DND-41 (cell line): ENCODE measurements at regions not wholly inside any gene's neighbourhood (a gene's known extent, or its start where the extent isn't known, plus 50 kb on each side); places are given as distances from the start of the nearest gene placed in this dataset.

ENCODE experiments used
- ATAC-seq: fragments of 200-7000 bp; cut with Tn5 transposase; 3 replicates; pipeline ENCODE4 v1.9.1; 2021; ENCODE audit warnings: low read depth; ENCODE audit not compliant: insufficient read depth
- DNase-seq: peaks from one replicate; pipeline ENCODE4 v3.0.0-alpha.2; 2020
- H2AFZ ChIP-seq: 2 replicates; pipeline ENCODE4 v1.6.0; 2012; ENCODE audit warnings: low read depth, low read length
- H3K27ac ChIP-seq: 2 replicates; pipeline ENCODE4 v1.5.1; 2012; ENCODE audit warnings: low read length, inconsistent platforms
- H3K27me3 ChIP-seq: fragments of 200-600 bp; sonication (generic); 2 replicates; pipeline ENCODE4 v1.6.0; 2012; ENCODE audit warnings: low read length, mild to moderate bottlenecking, inconsistent platforms; ENCODE audit not compliant: insufficient read depth, poor library complexity
- H3K36me3 ChIP-seq: 2 replicates; pipeline ENCODE4 v1.5.1; 2012; ENCODE audit warnings: low read length, inconsistent platforms; ENCODE audit not compliant: insufficient read depth
- H3K4me1 ChIP-seq: 2 replicates; pipeline ENCODE4 v1.5.1; 2012; ENCODE audit warnings: mild to moderate bottlenecking, low read length; ENCODE audit not compliant: insufficient read depth
- H3K4me2 ChIP-seq: 2 replicates; pipeline ENCODE4 v1.6.0; 2012; ENCODE audit warnings: mild to moderate bottlenecking, moderate library complexity, low read length, inconsistent platforms; ENCODE audit not compliant: insufficient read depth
- H3K4me3 ChIP-seq, 2 experiments: fragments of 200-600 bp in 1 of 2; shearing (Covaris generic) in 1 of 2; 2 replicates each; pipeline ENCODE4 v1.5.1; 2012 to 2016; ENCODE audit warnings: inconsistent platforms in 2 of 2, low read length in 2 of 2, mild to moderate bottlenecking in 2 of 2, low read depth in 1 of 2, moderate library complexity in 1 of 2
- H3K79me2 ChIP-seq: 2 replicates; pipeline ENCODE4 v1.6.0; 2012; ENCODE audit warnings: low read length, inconsistent platforms; ENCODE audit not compliant: insufficient read depth
- H3K9ac ChIP-seq: 2 replicates; pipeline ENCODE4 v1.6.0; 2012; ENCODE audit warnings: low read depth, mild to moderate bottlenecking, inconsistent platforms, low read length, moderate library complexity
- H3K9me3 ChIP-seq: 2 replicates; pipeline ENCODE4 v1.5.1; 2012; ENCODE audit warnings: low read length, moderate library complexity, mild to moderate bottlenecking, inconsistent platforms; ENCODE audit not compliant: insufficient read depth, severe bottlenecking
- H4K20me1 ChIP-seq: 2 replicates; pipeline ENCODE4 v1.6.0; 2012; ENCODE audit warnings: low read length; ENCODE audit not compliant: insufficient read depth
- EZH2 ChIP-seq: IDR thresholded peaks from 3 replicates; pipeline ENCODE4 v1.6.1; 2012; ENCODE audit warnings: borderline replicate concordance, low read depth, mild to moderate bottlenecking, moderate library complexity, low read length, inconsistent platforms; ENCODE audit not compliant: severe bottlenecking
- TF ChIP-seq, protein P1 (sequence below): IDR thresholded peaks from 2 replicates; pipeline ENCODE4 v1.5.1; 2012; ENCODE audit warnings: borderline replicate concordance, low read length, moderate library complexity, mild to moderate bottlenecking; ENCODE audit not compliant: poor library complexity, severe bottlenecking; ENCODE audit errors: extremely low read depth

DNA sequence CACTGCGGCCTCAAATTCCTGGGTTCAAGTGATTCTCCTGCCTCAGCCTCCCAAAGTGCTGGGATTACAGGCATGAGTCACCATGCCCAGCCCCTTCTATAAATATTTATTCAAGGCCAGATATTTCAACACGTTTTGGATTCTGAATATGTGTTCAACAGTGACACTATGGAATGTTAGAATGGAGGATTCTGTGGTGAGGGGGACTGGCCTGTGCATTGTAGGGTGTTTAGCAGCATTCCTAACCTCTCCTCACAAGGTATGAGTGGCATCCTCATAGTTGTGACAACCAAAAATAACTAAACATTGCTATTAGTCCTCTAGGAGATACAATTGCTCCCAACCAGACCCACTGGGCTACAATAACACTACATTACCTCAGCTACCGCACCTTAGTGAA lies 104.0 kb upstream of the ATP10A start:
- H4K20me1 ChIP-seq: no peaks in the 10 kb centered on the region
- H3K4me2 ChIP-seq: no peak overlapping the region
- ATAC-seq: no peak
- H3K4me1 ChIP-seq: no peaks in the 10 kb centered on the region
- H3K9ac ChIP-seq: no peak overlapping the region
- no peaks in the 10 kb centered on the region for H3K36me3 ChIP-seq
- TF ChIP-seq EZH2: no peak
- TF ChIP-seq, protein P1, sequence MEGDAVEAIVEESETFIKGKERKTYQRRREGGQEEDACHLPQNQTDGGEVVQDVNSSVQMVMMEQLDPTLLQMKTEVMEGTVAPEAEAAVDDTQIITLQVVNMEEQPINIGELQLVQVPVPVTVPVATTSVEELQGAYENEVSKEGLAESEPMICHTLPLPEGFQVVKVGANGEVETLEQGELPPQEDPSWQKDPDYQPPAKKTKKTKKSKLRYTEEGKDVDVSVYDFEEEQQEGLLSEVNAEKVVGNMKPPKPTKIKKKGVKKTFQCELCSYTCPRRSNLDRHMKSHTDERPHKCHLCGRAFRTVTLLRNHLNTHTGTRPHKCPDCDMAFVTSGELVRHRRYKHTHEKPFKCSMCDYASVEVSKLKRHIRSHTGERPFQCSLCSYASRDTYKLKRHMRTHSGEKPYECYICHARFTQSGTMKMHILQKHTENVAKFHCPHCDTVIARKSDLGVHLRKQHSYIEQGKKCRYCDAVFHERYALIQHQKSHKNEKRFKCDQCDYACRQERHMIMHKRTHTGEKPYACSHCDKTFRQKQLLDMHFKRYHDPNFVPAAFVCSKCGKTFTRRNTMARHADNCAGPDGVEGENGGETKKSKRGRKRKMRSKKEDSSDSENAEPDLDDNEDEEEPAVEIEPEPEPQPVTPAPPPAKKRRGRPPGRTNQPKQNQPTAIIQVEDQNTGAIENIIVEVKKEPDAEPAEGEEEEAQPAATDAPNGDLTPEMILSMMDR: no peak
- no peaks in the 10 kb centered on the region for H3K79me2 ChIP-seq
- no peak overlapping the region for H3K27ac ChIP-seq
- no peaks in the 10 kb centered on the region for H3K9me3 ChIP-seq
- no peak overlapping the region for H2AFZ ChIP-seq
- H3K4me3 ChIP-seq: no peak overlapping the region
- DNase-seq: no peak
- H3K27me3 ChIP-seq: no peaks in the 10 kb centered on the region

DNA sequence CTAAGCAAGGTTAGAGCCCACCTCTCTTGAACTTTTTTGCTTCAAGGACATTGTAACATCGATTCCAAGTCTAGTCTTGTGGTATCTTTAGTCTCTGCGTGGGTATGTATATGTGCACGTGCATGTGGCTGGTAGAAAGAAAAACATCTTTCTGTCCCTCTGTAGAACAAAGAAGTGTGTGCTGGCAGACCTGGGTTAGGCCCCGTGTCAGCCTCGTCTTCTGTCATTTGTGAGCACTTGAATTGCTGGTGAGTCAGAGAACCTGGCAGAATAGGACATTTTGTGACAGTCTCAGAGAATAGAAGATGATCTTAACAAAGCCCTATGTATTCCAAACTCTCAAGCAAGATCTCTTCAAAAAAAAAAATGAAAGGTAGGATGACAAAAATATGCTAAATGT lies 102.2 kb upstream of the ATP10A start:
- Histone ChIP-seq H3K4me2 (no peak overlapping the region), H3K9me3 (no peaks in the 10 kb centered on the region), H3K27me3 (no peaks in the 10 kb centered on the region), H4K20me1 (no peaks in the 10 kb centered on the region), H3K79me2 (no peaks in the 10 kb centered on the region), H3K4me3 (no peak overlapping the region), H3K36me3 (no peaks in the 10 kb centered on the region), H2AFZ (no peak overlapping the region), H3K4me1 (no peaks in the 10 kb centered on the region), H3K27ac (no peak overlapping the region), H3K9ac (no peak overlapping the region)
- ATAC-seq: no peak
- TF ChIP-seq EZH2: no peak
- TF ChIP-seq, protein P1: no peak
- no peak for DNase-seq

DNA sequence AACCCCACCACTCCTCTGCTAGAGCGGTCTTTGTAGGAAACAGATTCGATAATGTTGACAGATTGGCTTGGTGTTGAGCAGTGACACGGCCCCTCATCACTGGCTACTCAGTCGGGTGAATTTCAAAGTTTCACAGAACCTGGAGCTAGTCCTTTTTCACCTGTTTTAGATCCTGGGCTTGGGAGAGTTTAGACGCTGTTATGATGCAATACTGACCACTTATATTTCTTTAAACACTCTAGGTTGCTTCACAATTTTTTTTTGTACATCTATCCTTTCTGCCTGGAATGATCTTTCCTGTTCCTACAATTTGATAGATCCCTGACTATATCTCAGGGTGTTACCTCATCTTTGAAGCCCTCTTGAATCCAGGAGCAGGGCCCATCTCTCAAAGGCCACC lies 97.1 kb upstream of the ATP10A start:
- no peak overlapping the region for H3K9ac ChIP-seq
- H3K9me3 ChIP-seq: no peaks in the 10 kb centered on the region
- H3K36me3 ChIP-seq: no peaks in the 10 kb centered on the region
- H3K4me3 ChIP-seq: no peak overlapping the region
- TF ChIP-seq EZH2: no peak
- TF ChIP-seq, protein P1: no peak
- ATAC-seq (no peak), DNase-seq (no peak)
- no peaks in the 10 kb centered on the region for H3K27me3 ChIP-seq
- H3K27ac ChIP-seq: no peak overlapping the region
- no peaks in the 10 kb centered on the region for H3K79me2 ChIP-seq
- no peak overlapping the region for H3K4me2 ChIP-seq
- no peaks in the 10 kb centered on the region for H3K4me1 ChIP-seq
- H4K20me1 ChIP-seq: no peaks in the 10 kb centered on the region
- no peak overlapping the region for H2AFZ ChIP-seq

DNA sequence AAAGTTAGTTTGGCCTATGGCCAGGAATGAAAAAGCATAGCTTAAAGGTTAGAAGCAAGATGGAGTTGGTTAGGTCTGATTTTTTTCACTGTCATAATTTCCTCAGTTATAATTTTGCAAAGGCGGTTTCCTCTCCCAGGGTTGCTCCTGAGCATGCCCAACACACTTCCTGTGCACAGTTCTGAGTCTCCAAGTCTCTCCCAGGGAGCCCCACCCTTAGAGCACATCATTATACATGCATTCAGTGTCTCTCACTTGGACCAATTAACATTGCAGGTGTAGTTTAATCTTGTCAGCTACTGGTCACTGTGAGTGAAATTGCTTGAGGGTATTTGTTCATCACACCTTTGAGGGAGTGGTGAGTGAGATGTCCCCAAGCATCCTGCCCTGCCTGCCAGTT lies 96.0 kb upstream of the ATP10A start:
- Histone ChIP-seq H2AFZ (no peak overlapping the region), H3K36me3 (no peaks in the 10 kb centered on the region), H3K4me1 (no peaks in the 10 kb centered on the region), H3K27ac (no peak overlapping the region), H3K9me3 (no peaks in the 10 kb centered on the region), H3K4me3 (no peak overlapping the region), H4K20me1 (no peaks in the 10 kb centered on the region), H3K79me2 (no peaks in the 10 kb centered on the region), H3K4me2 (no peak overlapping the region), H3K9ac (no peak overlapping the region), H3K27me3 (no peaks in the 10 kb centered on the region)
- TF ChIP-seq, protein P1: no peak
- TF ChIP-seq EZH2: no peak
- DNase-seq: no peak
- no peak for ATAC-seq
